Left lung (tissue), 4 donors: ENCODE measurements at regions not wholly inside any gene's neighbourhood (a gene's known extent, or its start where the extent isn't known, plus 50 kb on each side); places are given as distances from the start of the nearest gene placed in this dataset.

Source experiments
- ATAC-seq: fragments of 200-7000 bp; cut with Tn5 transposase; one replicate; pipeline ENCODE4 v1.9.1; 2020; ENCODE audit warnings: moderate library complexity
- DNase-seq, 4 donors: peaks; one replicate each; pipeline ENCODE4 v3.0.0-alpha.2; 2013 to 2020
- H3K27ac ChIP-seq, 2 donors: fragments of 200-600 bp; sonication (generic) in 1 of 2; one replicate each; pipeline versions ENCODE4 v1.5.0 to v1.8.0; 2020 to 2021
- H3K27me3 ChIP-seq, 2 donors: fragments of 200-600 bp; sonication (generic) in 1 of 2; one replicate each; pipeline versions ENCODE4 v1.5.0 to v1.8.0; 2020 to 2021
- H3K36me3 ChIP-seq, 2 donors: fragments of 200-600 bp; sonication (generic) in 1 of 2; one replicate each; pipeline versions ENCODE4 v1.5.0 to v1.8.0; 2020 to 2021
- H3K4me1 ChIP-seq, 2 donors: fragments of 200-600 bp; one replicate each; pipeline ENCODE4 v1.8.0; 2021
- H3K4me3 ChIP-seq, 2 donors: fragments of 200-600 bp; sonication (generic) in 1 of 2; one replicate each; pipeline versions ENCODE4 v1.5.0 to v1.8.0; 2020 to 2021; ENCODE audit warnings: mild to moderate bottlenecking in 1 of 2
- H3K9me3 ChIP-seq, 2 donors: fragments of 200-600 bp; sonication (generic) in 1 of 2; one replicate each; pipeline versions ENCODE4 v1.5.0 to v1.8.0; 2020 to 2021
- intact Hi-C, 2 donors: fragments of 100-400 bp; cut with DNase I; formaldehyde crosslinking; loops; one replicate each; pipeline versions ENCODE4 v1.11.2 to v1.14.2; 2022
- TF ChIP-seq, protein P1 (sequence below), 2 donors: fragments of 200-600 bp; sonication (generic) in 1 of 2; IDR thresholded peaks; one replicate each; pipeline versions ENCODE4 v1.5.0 to v1.8.0; 2021; ENCODE audit warnings: antibody characterized with exemption in 2 of 2
- donor health status: DM: no; HTN: yes; CAD: no.
- donor health status: DM: no; HTN: no; CAD: no.

DNA sequence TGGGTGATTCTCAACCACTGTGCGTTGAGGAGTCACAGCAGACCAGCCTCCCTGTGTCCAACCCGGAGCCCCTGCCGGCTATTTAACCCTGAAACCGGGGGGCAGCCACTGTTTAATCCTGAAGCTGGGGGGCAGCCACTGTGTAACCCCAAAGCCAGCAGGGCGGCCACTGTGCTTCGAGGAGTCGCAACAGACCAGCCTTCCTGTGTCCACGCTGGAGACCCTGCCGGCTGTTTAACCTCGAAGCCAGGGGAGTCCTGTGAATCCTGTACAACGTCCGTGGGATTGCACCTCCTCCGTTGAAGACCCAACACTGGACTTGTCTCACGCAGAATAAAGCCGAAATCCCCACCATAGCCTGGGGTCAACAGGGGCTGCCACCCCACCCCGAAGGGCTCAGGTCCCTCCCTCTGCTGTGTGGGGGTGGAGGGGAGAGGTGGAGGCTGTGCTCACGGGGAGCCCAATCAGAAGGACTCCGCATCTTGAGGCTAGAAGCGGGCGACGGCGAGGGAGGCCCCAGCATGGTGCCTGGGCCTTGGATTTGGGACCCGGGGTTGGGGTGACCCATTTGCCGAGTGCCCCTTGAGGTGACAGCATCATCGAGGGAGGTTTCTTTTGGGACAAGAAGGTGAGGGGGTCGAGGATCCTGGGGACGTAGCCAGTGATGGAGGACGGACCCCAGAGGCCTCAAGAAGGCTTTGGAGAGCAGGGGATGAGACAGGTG is 94.9 kb downstream of the ADRA2C start:
- no peak overlapping the region for H3K4me3 ChIP-seq
- H3K4me1 ChIP-seq, result no peaks in the 10 kb centered on the region
- DNase-seq, result peak in 1 of 4 donors; percentile 62
- H3K27ac ChIP-seq, result no peak overlapping the region
- H3K36me3 ChIP-seq, result no peaks in the 10 kb centered on the region
- intact Hi-C loops, result no loop called here
- no peaks in the 10 kb centered on the region for H3K9me3 ChIP-seq
- peaks cover 0 to 96% of the 10 kb centered on the region in 2 donors for H3K27me3 ChIP-seq
- TF ChIP-seq, protein P1, sequence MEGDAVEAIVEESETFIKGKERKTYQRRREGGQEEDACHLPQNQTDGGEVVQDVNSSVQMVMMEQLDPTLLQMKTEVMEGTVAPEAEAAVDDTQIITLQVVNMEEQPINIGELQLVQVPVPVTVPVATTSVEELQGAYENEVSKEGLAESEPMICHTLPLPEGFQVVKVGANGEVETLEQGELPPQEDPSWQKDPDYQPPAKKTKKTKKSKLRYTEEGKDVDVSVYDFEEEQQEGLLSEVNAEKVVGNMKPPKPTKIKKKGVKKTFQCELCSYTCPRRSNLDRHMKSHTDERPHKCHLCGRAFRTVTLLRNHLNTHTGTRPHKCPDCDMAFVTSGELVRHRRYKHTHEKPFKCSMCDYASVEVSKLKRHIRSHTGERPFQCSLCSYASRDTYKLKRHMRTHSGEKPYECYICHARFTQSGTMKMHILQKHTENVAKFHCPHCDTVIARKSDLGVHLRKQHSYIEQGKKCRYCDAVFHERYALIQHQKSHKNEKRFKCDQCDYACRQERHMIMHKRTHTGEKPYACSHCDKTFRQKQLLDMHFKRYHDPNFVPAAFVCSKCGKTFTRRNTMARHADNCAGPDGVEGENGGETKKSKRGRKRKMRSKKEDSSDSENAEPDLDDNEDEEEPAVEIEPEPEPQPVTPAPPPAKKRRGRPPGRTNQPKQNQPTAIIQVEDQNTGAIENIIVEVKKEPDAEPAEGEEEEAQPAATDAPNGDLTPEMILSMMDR (IDR thresholded peaks at IDR 0.05), result no peak
- ATAC-seq, result no peak

DNA sequence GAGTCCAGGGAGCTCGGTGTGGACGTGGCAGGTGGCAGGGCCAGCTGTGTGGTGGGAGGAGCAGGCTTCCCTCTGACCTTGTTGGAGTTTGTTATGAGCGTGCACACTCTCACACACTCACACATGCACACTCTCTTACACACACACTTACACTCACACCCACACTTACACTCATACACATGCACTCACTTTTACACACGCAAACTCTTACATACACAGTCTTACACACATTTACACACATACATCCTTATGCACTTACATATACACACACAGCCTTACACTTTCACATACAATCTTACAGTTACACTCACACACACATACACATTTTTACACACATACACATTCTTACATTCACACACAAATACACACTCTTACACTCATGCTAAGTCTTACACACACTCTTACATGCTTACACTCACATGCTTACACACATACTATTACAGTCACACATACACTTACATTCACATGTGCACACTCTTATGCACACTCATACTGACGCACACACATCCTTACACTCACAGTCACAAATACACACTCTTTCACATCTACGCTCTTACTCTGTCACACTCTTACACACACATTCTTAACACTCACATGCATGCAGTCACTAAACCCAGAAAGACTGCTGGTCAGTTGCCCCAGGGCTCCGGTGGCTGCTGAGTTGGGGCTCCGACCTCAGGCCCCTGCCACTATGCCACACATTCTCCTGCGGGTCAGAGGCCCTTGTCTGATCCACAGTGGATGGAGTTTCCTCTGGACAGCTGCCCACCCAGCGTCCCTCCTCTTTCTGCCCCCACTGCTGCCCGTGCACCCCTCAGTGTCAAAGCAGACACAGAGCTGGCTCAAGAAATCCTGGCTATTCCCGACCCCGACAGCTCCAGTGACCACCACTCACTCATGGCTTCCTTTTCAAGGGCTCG is 95.8 kb downstream of the ADRA2C start:
- DNase-seq, result peak in 1 of 4 donors; percentile 49
- H3K4me3 ChIP-seq, result no peak overlapping the region
- no peaks in the 10 kb centered on the region for H3K9me3 ChIP-seq
- no peak for ATAC-seq
- H3K4me1 ChIP-seq, result no peaks in the 10 kb centered on the region
- intact Hi-C loops, result no loop called here
- no peaks in the 10 kb centered on the region for H3K36me3 ChIP-seq
- TF ChIP-seq, protein P1 (IDR thresholded peaks at IDR 0.05), result no peak
- peaks cover 0 to 96% of the 10 kb centered on the region in 2 donors for H3K27me3 ChIP-seq
- no peak overlapping the region for H3K27ac ChIP-seq

DNA sequence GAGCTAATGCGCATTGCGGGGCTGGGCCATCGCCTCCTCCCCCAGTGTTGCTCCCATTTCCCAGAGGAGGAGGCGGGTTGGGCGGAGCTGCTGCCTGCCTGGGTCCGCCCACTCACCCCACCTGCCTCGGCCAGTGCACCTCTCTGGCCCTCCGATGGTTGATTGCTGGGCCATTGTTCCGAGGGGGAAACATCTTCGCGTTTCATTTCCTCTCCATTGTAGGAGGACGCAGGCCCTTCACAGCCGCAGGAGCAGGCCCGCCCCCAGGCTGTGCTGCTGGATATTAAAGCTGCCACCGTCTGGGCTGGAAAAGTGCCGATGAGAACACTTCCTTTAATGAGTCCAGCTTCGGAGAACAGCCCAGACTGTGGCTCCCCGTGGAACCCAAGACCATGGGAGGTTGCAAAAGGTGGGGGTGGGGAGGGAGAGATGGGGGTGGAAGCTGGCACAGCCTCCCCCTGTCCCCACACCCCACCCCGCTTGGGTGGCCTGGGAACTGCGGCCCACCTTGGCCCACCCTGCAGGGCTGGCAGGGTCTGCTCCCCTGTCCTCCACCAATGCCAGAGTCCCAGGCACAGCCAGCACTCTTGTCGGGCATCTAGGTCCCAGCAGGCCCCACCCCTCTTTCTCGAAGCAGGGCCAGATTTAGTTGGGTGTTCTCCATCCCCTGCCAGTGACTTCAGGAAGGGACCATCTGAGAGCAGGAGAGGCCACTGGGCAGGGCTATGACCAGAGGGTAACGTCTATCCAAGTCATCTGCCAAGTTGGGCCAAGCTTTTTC is 96.6 kb downstream of the ADRA2C start:
- peak; percentile 51 for ATAC-seq
- no peak overlapping the region for H3K27ac ChIP-seq
- H3K36me3 ChIP-seq, result no peaks in the 10 kb centered on the region
- H3K9me3 ChIP-seq, result peaks cover 0 to 1% of the 10 kb centered on the region in 2 donors
- intact Hi-C loops, result no loop called here
- no peaks in the 10 kb centered on the region for H3K4me1 ChIP-seq
- TF ChIP-seq, protein P1 (IDR thresholded peaks at IDR 0.05), result no peak
- no peak overlapping the region for H3K4me3 ChIP-seq
- peak in 2 of 4 donors; percentile 33 to 71 for DNase-seq
- H3K27me3 ChIP-seq, result peaks cover 0 to 91% of the 10 kb centered on the region in 2 donors

DNA sequence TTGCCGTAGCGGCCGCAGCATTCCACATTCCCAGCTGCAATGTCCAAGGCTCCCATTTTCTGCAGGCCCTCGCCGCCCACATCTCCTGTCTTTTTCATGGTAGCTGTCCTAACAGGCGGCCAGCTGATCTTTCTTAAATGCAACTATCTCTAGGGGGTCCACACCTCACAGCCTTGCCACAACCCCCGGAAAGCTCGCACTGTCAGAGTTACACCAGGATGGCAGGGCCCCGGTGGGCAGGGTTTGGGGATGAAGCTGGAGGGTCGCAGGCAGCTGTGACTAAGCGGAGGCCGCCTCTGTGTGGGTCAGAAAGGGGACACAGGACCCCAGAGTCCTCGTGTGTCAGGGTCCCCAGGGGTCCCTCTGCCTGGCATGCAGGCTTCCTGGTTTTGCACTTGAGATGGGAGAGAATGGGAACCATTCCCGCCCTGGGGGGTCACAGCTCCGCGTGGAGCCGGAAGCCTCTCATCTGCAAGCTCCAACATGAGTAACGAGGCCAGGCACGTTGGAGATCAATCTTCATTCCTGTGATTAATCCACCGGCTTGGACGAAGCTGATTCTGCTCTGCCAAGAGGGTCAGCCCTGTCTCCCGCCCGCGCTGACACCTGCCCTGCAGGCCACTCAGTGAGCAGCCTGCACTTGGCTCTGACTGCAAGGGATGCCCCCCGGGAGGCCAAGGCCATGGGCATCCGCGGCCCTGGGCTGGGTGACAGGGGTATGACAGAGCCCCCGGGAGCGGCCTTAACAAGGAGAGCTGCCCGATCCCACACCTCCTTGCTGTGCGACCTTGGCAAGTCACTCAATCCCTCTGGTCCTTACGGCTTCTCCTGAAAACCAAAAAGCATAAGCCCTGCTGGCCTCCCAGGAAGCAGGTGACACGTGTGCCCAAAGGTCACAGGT is 97.9 kb downstream of the ADRA2C start:
- intact Hi-C loops, result no loop called here
- TF ChIP-seq, protein P1 (IDR thresholded peaks at IDR 0.05), result no peak
- no peak overlapping the region for H3K4me3 ChIP-seq
- no peaks in the 10 kb centered on the region for H3K4me1 ChIP-seq
- H3K27me3 ChIP-seq, result peaks cover 0 to 91% of the 10 kb centered on the region in 2 donors
- H3K9me3 ChIP-seq, result peaks cover 0 to 4% of the 10 kb centered on the region in 2 donors
- DNase-seq (peak in 1 of 4 donors; percentile 73), ATAC-seq (no peak)
- no peak overlapping the region for H3K27ac ChIP-seq
- no peaks in the 10 kb centered on the region for H3K36me3 ChIP-seq
